SU-DHL-6 (cell line): ENCODE measurements at regions not wholly inside any gene's neighbourhood (a gene's known extent, or its start where the extent isn't known, plus 50 kb on each side); places are given as distances from the start of the nearest gene placed in this dataset.

Source experiments
- H2AFZ ChIP-seq: fragments of 200-600 bp; sonication (generic); 2 replicates; pipeline ENCODE4 v1.6.1; 2014; ENCODE audit warnings: low read depth, mild to moderate bottlenecking, moderate library complexity, mixed read lengths, antibody characterized with exemption, low read length; ENCODE audit not compliant: severe bottlenecking
- H3F3A ChIP-seq: fragments of 200-600 bp; shearing (Covaris generic); 2 replicates; pipeline ENCODE4 v1.6.0; 2016; ENCODE audit warnings: antibody characterized with exemption, mild to moderate bottlenecking; ENCODE audit not compliant: insufficient read depth
- H3K27ac ChIP-seq: fragments of 200-600 bp; sonication (generic); 2 replicates; pipeline ENCODE4 v1.5.1; 2016; ENCODE audit warnings: low read depth, mild to moderate bottlenecking, low read length, moderate library complexity, mixed read lengths
- H3K27me3 ChIP-seq: fragments of 200-600 bp; sonication (generic), shearing (Covaris generic); 2 replicates; pipeline ENCODE4 v1.6.0; 2014; ENCODE audit warnings: mild to moderate bottlenecking, low read length
- H3K36me3 ChIP-seq: fragments of 200-600 bp; sonication (generic); 2 replicates; pipeline ENCODE4 v1.6.1; 2014; ENCODE audit warnings: mild to moderate bottlenecking, low read length, mixed read lengths
- H3K4me2 ChIP-seq: fragments of 300-600, 200-600 bp; shearing (Covaris generic), sonication (generic); 2 replicates; pipeline ENCODE4 v1.6.0; 2014; ENCODE audit warnings: low read length, low read depth, mild to moderate bottlenecking; ENCODE audit not compliant: poor library complexity, severe bottlenecking
- H3K4me3 ChIP-seq: fragments of 200-600 bp; sonication (generic); 2 replicates; pipeline ENCODE4 v1.5.1; 2014; ENCODE audit warnings: antibody characterized with exemption, low read length, mild to moderate bottlenecking, mixed read lengths; ENCODE audit not compliant: insufficient read depth, poor library complexity, severe bottlenecking
- H3K79me2 ChIP-seq: fragments of 200-600 bp; sonication (generic); 2 replicates; pipeline ENCODE4 v1.6.1; 2014; ENCODE audit warnings: mild to moderate bottlenecking, low read length, moderate library complexity; ENCODE audit not compliant: insufficient read depth
- H3K9ac ChIP-seq: fragments of 200-600 bp; sonication (generic); 2 replicates; pipeline ENCODE4 v1.7.0; 2014; ENCODE audit warnings: mild to moderate bottlenecking, low read length
- H3K9me2 ChIP-seq: fragments of 200-600 bp; sonication (generic); replicated peaks from 2 replicates; pipeline ENCODE4 v1.6.1; 2014; ENCODE audit warnings: low read length; ENCODE audit not compliant: insufficient read depth
- H3K9me3 ChIP-seq: fragments of 200-600 bp; sonication (generic); 2 replicates; pipeline ENCODE4 v1.6.1; 2014; ENCODE audit warnings: low read length, mixed read lengths; ENCODE audit not compliant: insufficient read depth
- H4K20me1 ChIP-seq: fragments of 200-600 bp; sonication (generic); 2 replicates; pipeline ENCODE4 v1.6.1; 2014; ENCODE audit warnings: low read depth, mild to moderate bottlenecking, antibody characterized with exemption, low read length, moderate library complexity, mixed read lengths
- EZH2phosphoT487 ChIP-seq: fragments of 200-600 bp; sonication (generic), shearing (Covaris generic); conservative IDR thresholded peaks from 2 replicates; pipeline ENCODE4 v1.6.1; 2018; ENCODE audit warnings: mild to moderate bottlenecking, antibody characterized with exemption, low read length, moderate library complexity, mixed read lengths
- TF ChIP-seq, protein P1 (sequence below): fragments of 200-600 bp; sonication (generic); IDR thresholded peaks from one replicate; pipeline ENCODE4 v1.5.1; 2017; ENCODE audit warnings: antibody characterized with exemption, mild to moderate bottlenecking, low read length, moderate library complexity; ENCODE audit not compliant: insufficient read depth, poor library complexity, severe bottlenecking

DNA sequence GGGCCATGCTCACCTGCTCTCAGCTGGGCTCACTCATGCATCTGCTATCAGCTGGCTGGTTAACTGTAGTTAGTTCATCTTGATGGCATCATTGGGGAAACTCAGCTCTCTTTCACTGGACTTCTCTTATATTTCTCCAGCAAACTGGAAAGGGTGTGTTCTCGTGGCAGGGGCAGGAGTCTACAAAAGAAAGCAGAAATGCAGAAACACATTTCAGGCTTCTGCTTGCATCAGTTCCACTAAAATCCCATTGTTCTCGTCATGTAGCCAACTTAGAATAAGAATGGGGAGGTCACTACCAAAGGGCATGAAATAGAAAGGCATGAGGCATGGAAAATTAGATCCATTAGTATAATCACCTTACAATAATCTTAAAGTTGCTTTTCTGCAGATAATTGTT lies 207.3 kb downstream of the NRIP1 start:
- Histone ChIP-seq H3K9me2 (no peaks in the 10 kb centered on the region), H4K20me1 (no peaks in the 10 kb centered on the region), H3K36me3 (no peaks in the 10 kb centered on the region), H3K79me2 (no peaks in the 10 kb centered on the region), H3K27ac (no peak overlapping the region), H3K9me3 (0 out of 2 replicates have a peak, but pooled peaks cover 3% of the 10 kb centered on the region), H3K9ac (no peak overlapping the region), H3K4me2 (no peak overlapping the region), H3K27me3 (no peaks in the 10 kb centered on the region), H3K4me3 (no peak overlapping the region), H2AFZ (no peak overlapping the region), H3F3A (no peaks in the 10 kb centered on the region)
- TF ChIP-seq, protein P1, sequence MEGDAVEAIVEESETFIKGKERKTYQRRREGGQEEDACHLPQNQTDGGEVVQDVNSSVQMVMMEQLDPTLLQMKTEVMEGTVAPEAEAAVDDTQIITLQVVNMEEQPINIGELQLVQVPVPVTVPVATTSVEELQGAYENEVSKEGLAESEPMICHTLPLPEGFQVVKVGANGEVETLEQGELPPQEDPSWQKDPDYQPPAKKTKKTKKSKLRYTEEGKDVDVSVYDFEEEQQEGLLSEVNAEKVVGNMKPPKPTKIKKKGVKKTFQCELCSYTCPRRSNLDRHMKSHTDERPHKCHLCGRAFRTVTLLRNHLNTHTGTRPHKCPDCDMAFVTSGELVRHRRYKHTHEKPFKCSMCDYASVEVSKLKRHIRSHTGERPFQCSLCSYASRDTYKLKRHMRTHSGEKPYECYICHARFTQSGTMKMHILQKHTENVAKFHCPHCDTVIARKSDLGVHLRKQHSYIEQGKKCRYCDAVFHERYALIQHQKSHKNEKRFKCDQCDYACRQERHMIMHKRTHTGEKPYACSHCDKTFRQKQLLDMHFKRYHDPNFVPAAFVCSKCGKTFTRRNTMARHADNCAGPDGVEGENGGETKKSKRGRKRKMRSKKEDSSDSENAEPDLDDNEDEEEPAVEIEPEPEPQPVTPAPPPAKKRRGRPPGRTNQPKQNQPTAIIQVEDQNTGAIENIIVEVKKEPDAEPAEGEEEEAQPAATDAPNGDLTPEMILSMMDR: no peak
- no peak for TF ChIP-seq EZH2phosphoT487

DNA sequence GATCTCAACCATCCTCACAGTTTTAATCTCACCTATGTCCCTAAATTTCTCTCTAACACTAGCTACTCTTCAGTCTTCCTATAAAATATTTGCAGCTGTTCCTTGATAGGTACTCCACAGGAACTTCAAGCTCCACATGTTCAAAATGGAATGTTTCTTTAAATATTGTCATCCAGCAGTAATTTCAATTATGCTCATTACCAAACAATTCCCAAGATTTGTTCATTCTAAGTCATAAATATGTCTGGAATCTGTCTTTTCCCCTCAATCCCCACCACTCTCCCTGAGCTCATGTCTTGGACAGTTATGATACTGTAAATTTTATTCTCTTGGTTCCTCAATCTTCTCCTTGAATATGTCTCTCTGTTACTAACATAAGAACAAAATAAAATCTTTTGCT lies 214.4 kb downstream of the NRIP1 start:
- Histone ChIP-seq H3K4me3 (no peak overlapping the region), H3K4me2 (no peak overlapping the region), H3K9me2 (no peaks in the 10 kb centered on the region), H3K36me3 (no peaks in the 10 kb centered on the region), H3F3A (no peaks in the 10 kb centered on the region), H2AFZ (no peak overlapping the region), H3K9me3 (0 out of 2 replicates have a peak, but pooled peaks cover 3% of the 10 kb centered on the region), H3K27ac (no peak overlapping the region), H3K79me2 (no peaks in the 10 kb centered on the region), H3K9ac (no peak overlapping the region), H4K20me1 (no peaks in the 10 kb centered on the region), H3K27me3 (no peaks in the 10 kb centered on the region)
- no peak for TF ChIP-seq EZH2phosphoT487
- TF ChIP-seq, protein P1: no peak

DNA sequence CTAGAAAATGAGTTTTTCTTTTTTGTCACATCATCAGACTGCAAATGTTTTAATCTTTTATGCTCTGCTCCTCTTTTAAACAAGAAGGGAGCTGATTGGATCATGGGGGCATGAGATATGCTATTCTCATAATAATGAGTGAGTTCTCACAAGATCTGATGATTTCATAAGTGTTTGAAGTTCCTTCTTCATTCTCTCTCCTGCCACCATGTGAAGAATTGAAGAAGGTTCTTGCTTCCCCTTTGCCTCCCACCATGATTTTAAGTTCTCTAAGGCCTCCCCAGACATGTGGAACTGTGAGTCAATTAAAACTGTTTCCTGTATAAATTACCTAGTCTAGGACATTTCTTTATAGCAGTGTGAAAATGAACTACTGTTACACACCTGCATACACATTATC lies 218.2 kb downstream of the NRIP1 start:
- H3K27me3 ChIP-seq: no peaks in the 10 kb centered on the region

More for the DNA sequence above, 218.2 kb downstream of the NRIP1 start:
- Histone ChIP-seq H2AFZ (no peak overlapping the region), H4K20me1 (no peaks in the 10 kb centered on the region), H3K79me2 (no peaks in the 10 kb centered on the region), H3K4me2 (no peak overlapping the region), H3F3A (no peaks in the 10 kb centered on the region), H3K36me3 (no peaks in the 10 kb centered on the region), H3K9me3 (no peaks in the 10 kb centered on the region), H3K4me3 (no peak overlapping the region), H3K27ac (no peak overlapping the region), H3K9ac (no peak overlapping the region), H3K9me2 (no peaks in the 10 kb centered on the region)
- TF ChIP-seq EZH2phosphoT487: no peak
- TF ChIP-seq, protein P1: no peak
